Endodermal cell (in vitro differentiated cells): ENCODE measurements at regions not wholly inside any gene's neighbourhood (a gene's known extent, or its start where the extent isn't known, plus 50 kb on each side); places are given as distances from the start of the nearest gene placed in this dataset.

Source experiments
- DNase-seq: peaks from one replicate; pipeline ENCODE4 v3.0.0-alpha.2; 2017
- H3K27ac ChIP-seq: 2 replicates; pipeline ENCODE4 v1.5.1; 2013; ENCODE audit warnings: mild to moderate bottlenecking, low read depth, low read length, moderate library complexity
- H3K27me3 ChIP-seq: 2 replicates; pipeline ENCODE4 v1.6.1; 2013; ENCODE audit warnings: mild to moderate bottlenecking, low read length, moderate library complexity; ENCODE audit not compliant: insufficient read depth, control insufficient read depth, poor library complexity, severe bottlenecking
- H3K36me3 ChIP-seq: 2 replicates; pipeline ENCODE4 v1.7.0; 2013; ENCODE audit warnings: mild to moderate bottlenecking, low read length, moderate library complexity; ENCODE audit not compliant: control insufficient read depth, insufficient read depth
- H3K4me1 ChIP-seq: one replicate; pipeline ENCODE4 v1.7.0; 2013; ENCODE audit warnings: low read length; ENCODE audit not compliant: control insufficient read depth, insufficient read depth
- H3K4me3 ChIP-seq: 2 replicates; pipeline ENCODE4 v1.5.1; 2013; ENCODE audit warnings: mild to moderate bottlenecking, low read length, moderate library complexity
- H3K9ac ChIP-seq: 2 replicates; pipeline ENCODE4 v1.6.1; 2013; ENCODE audit warnings: mild to moderate bottlenecking, low read length, moderate library complexity; ENCODE audit not compliant: poor library complexity, severe bottlenecking; ENCODE audit errors: extremely low read depth
- H3K9me3 ChIP-seq: 2 replicates; pipeline ENCODE4 v1.6.1; 2013; ENCODE audit warnings: mild to moderate bottlenecking, low read length, moderate library complexity; ENCODE audit not compliant: control insufficient read depth
- H3K27ac Mint-ChIP-seq: 2 replicates; pipeline ENCODE4 v1.8.0; 2020; ENCODE audit warnings: mixed read lengths
- H3K27me3 Mint-ChIP-seq: 2 replicates; pipeline ENCODE4 v1.8.0; 2021; ENCODE audit warnings: mild to moderate bottlenecking, mixed read lengths; ENCODE audit not compliant: insufficient read depth
- H3K36me3 Mint-ChIP-seq: 2 replicates; pipeline ENCODE4 v1.8.0; 2020; ENCODE audit warnings: low read depth, mixed read lengths
- H3K4me1 Mint-ChIP-seq: 2 replicates; pipeline ENCODE4 v1.8.0; 2020; ENCODE audit warnings: mixed read lengths
- H3K4me3 Mint-ChIP-seq: 2 replicates; pipeline ENCODE4 v1.8.0; 2020; ENCODE audit warnings: mild to moderate bottlenecking, moderate library complexity, mixed read lengths
- H3K9me3 Mint-ChIP-seq: 2 replicates; pipeline ENCODE4 v1.8.0; 2020; ENCODE audit warnings: mild to moderate bottlenecking, mixed read lengths
- CTCF ChIP-seq: fragments of 200-600 bp; sonication (generic); conservative IDR thresholded peaks from 2 replicates; pipeline ENCODE4 v1.5.0; 2021; ENCODE audit warnings: antibody characterized with exemption, mild to moderate bottlenecking
- WGBS, 2 experiments: methylation state at CpG; one replicate each; pipeline versions ENCODE4 v1.1.5 to v1.1.7; 2013; ENCODE audit warnings: missing lambda C conversion rate in 2 of 2, mixed read lengths in 1 of 2; ENCODE audit not compliant: insufficient coverage in 1 of 2, insufficient read length in 1 of 2; 5-methylcytosine and 5-hydroxymethylcytosine counted together

DNA sequence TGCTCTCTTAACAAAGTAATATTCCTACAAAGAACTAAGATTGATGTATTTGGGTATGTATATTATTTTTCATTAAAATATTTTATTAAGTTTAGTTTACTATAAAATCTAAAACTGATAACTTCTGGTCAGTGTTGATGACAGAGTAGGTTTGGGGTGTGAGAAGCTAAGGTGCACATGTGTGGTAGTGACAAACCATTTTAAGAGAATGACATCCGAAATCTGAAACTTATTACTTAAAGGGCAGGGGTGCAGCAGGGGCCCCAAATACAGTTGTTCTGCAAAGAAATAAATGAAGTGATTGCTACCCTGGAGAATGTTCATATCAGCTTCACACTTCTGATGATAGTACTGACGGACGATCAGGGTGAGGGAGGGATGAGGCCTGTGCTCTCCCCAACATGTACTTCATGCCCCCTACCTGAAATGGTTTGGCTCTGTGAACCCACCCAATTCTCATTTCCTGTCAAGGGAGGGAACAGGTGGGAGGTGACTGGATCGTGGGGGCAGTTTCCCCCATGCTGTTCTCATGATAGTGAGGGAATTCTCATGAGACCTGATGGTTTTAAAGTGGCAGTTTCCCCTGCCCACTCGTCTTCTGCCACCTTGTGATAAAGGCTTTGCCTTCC is 125.3 kb upstream of the RFX3 start:
- Histone ChIP-seq H3K27me3 (no peaks in the 10 kb centered on the region), H3K9ac (no peak overlapping the region), H3K9me3 (no peaks in the 10 kb centered on the region), H3K4me3 (no peak overlapping the region), H3K4me1 (no peaks in the 10 kb centered on the region), H3K27ac (no peak overlapping the region), H3K36me3 (no peaks in the 10 kb centered on the region)
- no peaks in the 10 kb centered on the region for H3K36me3 Mint-ChIP-seq
- H3K4me1 Mint-ChIP-seq: no peaks in the 10 kb centered on the region
- H3K27ac Mint-ChIP-seq: no peak overlapping the region
- H3K27me3 Mint-ChIP-seq: no peaks in the 10 kb centered on the region
- TF ChIP-seq CTCF: no peak
- WGBS, 2 experiments: 71 to 74% methylated on average over 4 to 5 of the region's 5 CpGs
- H3K4me3 Mint-ChIP-seq: no peak overlapping the region
- no peaks in the 10 kb centered on the region for H3K9me3 Mint-ChIP-seq
- DNase-seq: no peak

DNA sequence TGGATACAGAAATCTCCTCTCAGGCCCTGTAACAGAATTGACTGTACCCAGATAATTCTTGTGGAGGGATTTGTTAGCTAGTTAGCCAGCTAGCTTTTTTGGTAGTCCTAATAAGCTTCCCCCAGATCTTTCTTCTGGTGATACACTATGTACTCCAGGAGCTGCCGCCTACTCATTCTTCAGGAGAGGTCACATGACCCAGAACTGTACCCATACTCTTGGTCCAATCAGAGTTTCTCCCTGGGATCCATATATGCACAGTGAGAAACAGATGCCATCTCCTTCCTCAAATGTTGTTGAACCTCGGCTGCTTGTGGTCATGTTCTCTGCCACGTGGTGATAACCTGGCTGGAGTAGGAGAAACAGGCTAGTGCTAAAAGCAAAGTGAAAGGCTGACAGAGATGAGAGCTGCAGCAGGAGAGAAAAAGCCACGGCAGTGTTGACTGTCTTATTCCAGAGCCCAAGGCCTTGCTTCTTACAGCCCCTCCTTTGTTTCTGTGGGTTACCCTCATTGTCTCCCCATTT is 123.0 kb upstream of the RFX3 start:
- Histone ChIP-seq H3K36me3 (no peaks in the 10 kb centered on the region), H3K4me3 (no peak overlapping the region), H3K27me3 (no peaks in the 10 kb centered on the region), H3K4me1 (no peaks in the 10 kb centered on the region), H3K9me3 (no peaks in the 10 kb centered on the region), H3K9ac (no peak overlapping the region), H3K27ac (no peak overlapping the region)
- H3K4me3 Mint-ChIP-seq: no peak overlapping the region
- H3K27me3 Mint-ChIP-seq: no peaks in the 10 kb centered on the region
- H3K4me1 Mint-ChIP-seq: no peaks in the 10 kb centered on the region
- no peaks in the 10 kb centered on the region for H3K36me3 Mint-ChIP-seq
- no peaks in the 10 kb centered on the region for H3K9me3 Mint-ChIP-seq
- TF ChIP-seq CTCF: no peak
- no peak for DNase-seq
- 91 to 95% methylated on average over 4 of the region's 4 CpGs for WGBS, 2 experiments
- no peak overlapping the region for H3K27ac Mint-ChIP-seq

DNA sequence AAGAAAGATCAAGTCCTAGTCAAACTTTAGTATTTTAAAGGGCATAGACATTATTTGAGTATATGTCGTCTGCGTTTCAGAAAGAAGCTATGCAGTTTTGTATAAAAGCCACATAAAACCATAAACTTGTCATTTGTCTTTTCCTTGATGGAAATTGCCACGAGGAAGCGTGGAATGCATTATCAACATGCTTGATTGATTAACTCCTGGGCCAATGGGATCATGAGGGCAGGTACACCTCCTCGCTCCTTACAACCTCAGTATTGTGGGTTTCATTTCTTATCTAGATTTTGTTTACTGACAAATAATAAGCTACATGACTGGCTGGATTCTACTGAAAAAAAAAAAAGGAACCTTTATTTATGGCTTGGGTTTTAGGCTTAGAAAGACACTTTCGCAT is 122.5 kb upstream of the RFX3 start:
- no peaks in the 10 kb centered on the region for H3K4me1 Mint-ChIP-seq
- Histone ChIP-seq H3K36me3 (no peaks in the 10 kb centered on the region), H3K9ac (no peak overlapping the region), H3K27me3 (no peaks in the 10 kb centered on the region), H3K27ac (no peak overlapping the region), H3K4me3 (no peak overlapping the region), H3K4me1 (no peaks in the 10 kb centered on the region), H3K9me3 (no peaks in the 10 kb centered on the region)
- 91 to 92% methylated on average over 5 to 6 of the region's 6 CpGs for WGBS, 2 experiments
- H3K27me3 Mint-ChIP-seq: no peaks in the 10 kb centered on the region
- H3K36me3 Mint-ChIP-seq: no peaks in the 10 kb centered on the region
- no peaks in the 10 kb centered on the region for H3K9me3 Mint-ChIP-seq
- no peak overlapping the region for H3K27ac Mint-ChIP-seq
- no peak overlapping the region for H3K4me3 Mint-ChIP-seq
- no peak for TF ChIP-seq CTCF
- no peak for DNase-seq
